Coronary artery (tissue), 2 donors: ENCODE measurements at regions not wholly inside any gene's neighbourhood (a gene's known extent, or its start where the extent isn't known, plus 50 kb on each side); places are given as distances from the start of the nearest gene placed in this dataset.

Experiments
- DNase-seq: peaks from one replicate; pipeline ENCODE4 v3.0.0-alpha.2; 2017; ENCODE audit warnings: low spot score
- H3K27ac ChIP-seq, 2 donors: fragments of 200-600 bp; sonication (generic); one replicate each; pipeline ENCODE4 v1.5.1; 2016 to 2019
- H3K4me3 ChIP-seq: fragments of 200-600 bp; sonication (generic); 2 replicates; pipeline ENCODE4 v1.5.1; 2016; ENCODE audit warnings: mild to moderate bottlenecking, moderate library complexity
- CTCF ChIP-seq: fragments of 200-600 bp; sonication (generic); IDR thresholded peaks from one replicate; pipeline ENCODE4 v1.5.1; 2019; ENCODE audit warnings: antibody characterized with exemption

GRCh38 chr15:39363761-39364586 is 216.9 kb upstream of the THBS1 start:
- TF ChIP-seq CTCF, result no peak
- DNase-seq, result no peak
- Histone ChIP-seq H3K4me3 (no peak overlapping the region), H3K27ac (no peak overlapping the region)

- no peak for TF ChIP-seq CTCF
- Histone ChIP-seq H3K27ac (no peak overlapping the region), H3K4me3 (no peak overlapping the region)
- DNase-seq, result no peak
These were observed 216.2 kb upstream of the THBS1 start for GRCh38 chr15:39364721-39365120.

GRCh38 chr15:39365161-39365560 is 215.7 kb upstream of the THBS1 start:
- Histone ChIP-seq H3K27ac (no peak overlapping the region), H3K4me3 (no peak overlapping the region)
- no peak for DNase-seq
- no peak for TF ChIP-seq CTCF

- Histone ChIP-seq H3K27ac (no peak overlapping the region), H3K4me3 (no peak overlapping the region)
- no peak for DNase-seq
- no peak for TF ChIP-seq CTCF
These were observed 215.0 kb upstream of the THBS1 start for GRCh38 chr15:39365873-39366272.

GRCh38 chr15:39367596-39367995 is 213.3 kb upstream of the THBS1 start:
- DNase-seq, result no peak
- TF ChIP-seq CTCF, result no peak
- Histone ChIP-seq H3K27ac (no peak overlapping the region), H3K4me3 (no peak overlapping the region)

- Histone ChIP-seq H3K4me3 (no peak overlapping the region), H3K27ac (no peak overlapping the region)
- no peak for DNase-seq
- no peak for TF ChIP-seq CTCF
These were observed 211.1 kb upstream of the THBS1 start for GRCh38 chr15:39369768-39370167.

- no peak for TF ChIP-seq CTCF
- H3K4me3 ChIP-seq, result no peak overlapping the region
- no peak for DNase-seq
- peak overlapping the region in 1 of 2 donors; percentile 33 for H3K27ac ChIP-seq
These were observed 204.4 kb upstream of the THBS1 start for GRCh38 chr15:39376371-39376909.
